ENCODE measurements at regions not wholly inside any gene's neighbourhood (a gene's known extent, or its start where the extent isn't known, plus 50 kb on each side); places are given as distances from the start of the nearest gene placed in this dataset.

- H3K4me3 ChIP-seq (ENCODE audit: insufficient read depth, low read length, poor library complexity, severe bottlenecking) = no peak overlapping the region
- no peaks in the 10 kb centered on the region for H3K9me3 ChIP-seq (ENCODE audit: insufficient read depth, low read length)
- no peaks in the 10 kb centered on the region for H3K9me2 ChIP-seq (replicated peaks; ENCODE audit: insufficient read depth, low read length)
- no peaks in the 10 kb centered on the region for H3K36me3 ChIP-seq (ENCODE audit: low read length)
- no peak overlapping the region for H3K4me2 ChIP-seq (ENCODE audit: low read depth, low read length, poor library complexity, severe bottlenecking)
- H2AFZ ChIP-seq (ENCODE audit: low read depth, low read length, severe bottlenecking) = no peak overlapping the region
- H3K9ac ChIP-seq (ENCODE audit: low read length) = no peak overlapping the region
- H3K27me3 ChIP-seq (ENCODE audit: low read length) = peaks cover 6% of the 10 kb centered on the region; the same call in 1 of the 2 replicates
- TF ChIP-seq CTCF (IDR thresholded peaks at IDR 0.05; ENCODE audit: insufficient read depth, low read length, poor library complexity, severe bottlenecking) (no peak), EZH2phosphoT487 (conservative IDR thresholded peaks at IDR 0.05; ENCODE audit: low read length) (no peak)
- no peaks in the 10 kb centered on the region for H3K79me2 ChIP-seq (ENCODE audit: insufficient read depth, low read length)
- H3K27ac ChIP-seq (ENCODE audit: low read depth, low read length) = no peak overlapping the region
- no peaks in the 10 kb centered on the region for H4K20me1 ChIP-seq (ENCODE audit: low read depth, low read length)
- H3F3A ChIP-seq (ENCODE audit: insufficient read depth) = no peaks in the 10 kb centered on the region
Measured at GRCh38 chr7:20535541-20535940, 79.9 kb upstream of the ABCB5 start.

- H3K9ac ChIP-seq (ENCODE audit: low read length) = no peak overlapping the region
- H3K4me3 ChIP-seq (ENCODE audit: insufficient read depth, low read length, poor library complexity, severe bottlenecking) = no peak overlapping the region
- peak; percentile 29 for TF ChIP-seq CTCF (IDR thresholded peaks at IDR 0.05; ENCODE audit: insufficient read depth, low read length, poor library complexity, severe bottlenecking)
- no peak for TF ChIP-seq EZH2phosphoT487 (conservative IDR thresholded peaks at IDR 0.05; ENCODE audit: low read length)
- H3K9me2 ChIP-seq (replicated peaks; ENCODE audit: insufficient read depth, low read length) = no peaks in the 10 kb centered on the region
- no peaks in the 10 kb centered on the region for H4K20me1 ChIP-seq (ENCODE audit: low read depth, low read length)
- no peaks in the 10 kb centered on the region for H3K79me2 ChIP-seq (ENCODE audit: insufficient read depth, low read length)
- H3K4me2 ChIP-seq (ENCODE audit: low read depth, low read length, poor library complexity, severe bottlenecking) = no peak overlapping the region
- H3K9me3 ChIP-seq (ENCODE audit: insufficient read depth, low read length) = no peaks in the 10 kb centered on the region
- H3K27me3 ChIP-seq (ENCODE audit: low read length) = peaks cover 6% of the 10 kb centered on the region; the same call in 1 of the 2 replicates
- H2AFZ ChIP-seq (ENCODE audit: low read depth, low read length, severe bottlenecking) = no peak overlapping the region
- H3K36me3 ChIP-seq (ENCODE audit: low read length) = no peaks in the 10 kb centered on the region
- H3K27ac ChIP-seq (ENCODE audit: low read depth, low read length) = no peak overlapping the region
- H3F3A ChIP-seq (ENCODE audit: insufficient read depth) = no peaks in the 10 kb centered on the region
Measured at GRCh38 chr7:20539201-20539600, 76.3 kb upstream of the ABCB5 start.

- H3F3A ChIP-seq (ENCODE audit: insufficient read depth) = no peaks in the 10 kb centered on the region
- no peak overlapping the region for H3K27ac ChIP-seq (ENCODE audit: low read depth, low read length)
- no peaks in the 10 kb centered on the region for H3K27me3 ChIP-seq (ENCODE audit: low read length)
- H3K4me3 ChIP-seq (ENCODE audit: insufficient read depth, low read length, poor library complexity, severe bottlenecking) = no peak overlapping the region
- no peaks in the 10 kb centered on the region for H3K79me2 ChIP-seq (ENCODE audit: insufficient read depth, low read length)
- H3K4me2 ChIP-seq (ENCODE audit: low read depth, low read length, poor library complexity, severe bottlenecking) = no peak overlapping the region
- no peaks in the 10 kb centered on the region for H3K9me2 ChIP-seq (replicated peaks; ENCODE audit: insufficient read depth, low read length)
- TF ChIP-seq CTCF (IDR thresholded peaks at IDR 0.05; ENCODE audit: insufficient read depth, low read length, poor library complexity, severe bottlenecking) (no peak), EZH2phosphoT487 (conservative IDR thresholded peaks at IDR 0.05; ENCODE audit: low read length) (no peak)
- no peak overlapping the region for H2AFZ ChIP-seq (ENCODE audit: low read depth, low read length, severe bottlenecking)
- no peaks in the 10 kb centered on the region for H4K20me1 ChIP-seq (ENCODE audit: low read depth, low read length)
- no peaks in the 10 kb centered on the region for H3K36me3 ChIP-seq (ENCODE audit: low read length)
- H3K9me3 ChIP-seq (ENCODE audit: insufficient read depth, low read length) = no peaks in the 10 kb centered on the region
- H3K9ac ChIP-seq (ENCODE audit: low read length) = no peak overlapping the region
Measured at GRCh38 chr7:20541608-20542349, 73.7 kb upstream of the ABCB5 start.

Data from SU-DHL-6 (cell line).